NCI-H345 (cell line): ENCODE measurements at regions not wholly inside any gene's neighbourhood (a gene's known extent, or its start where the extent isn't known, plus 50 kb on each side); places are given as distances from the start of the nearest gene placed in this dataset.
"Not testable (repeated sequence)": the region's sequence is repeated elsewhere in the genome, so short reads cannot be mapped to it uniquely, and the experiment has no call there.

ENCODE experiments used
- DNase-seq: peaks from one replicate; lab custom pipeline; 2025; lab: John Stamatoyannopoulos, UW

- no peak for DNase-seq
Measured at GRCh38 chr16:17747081-17747756, 276.5 kb upstream of the XYLT1 start.

- DNase-seq: no peak
Measured at GRCh38 chr16:17744921-17745572, 274.3 kb upstream of the XYLT1 start.

- DNase-seq: no peak
Measured at GRCh38 chr16:17743578-17743977, 272.8 kb upstream of the XYLT1 start.

GRCh38 chr16:17743158-17743557 is 272.4 kb upstream of the XYLT1 start:
- no peak for DNase-seq

- not testable (repeated sequence) for DNase-seq
Measured at GRCh38 chr16:17735099-17735498, 264.3 kb upstream of the XYLT1 start.

GRCh38 chr16:17729820-17730219 is 259.1 kb upstream of the XYLT1 start:
- no peak for DNase-seq

- no peak for DNase-seq
Measured at GRCh38 chr16:17728196-17728595, 257.4 kb upstream of the XYLT1 start.

- DNase-seq: no peak
Measured at GRCh38 chr16:17724242-17724898, 253.6 kb upstream of the XYLT1 start.

- DNase-seq: no peak
Measured at GRCh38 chr16:17723531-17724134, 252.9 kb upstream of the XYLT1 start.

GRCh38 chr16:17718495-17718894 is 247.7 kb upstream of the XYLT1 start:
- no peak for DNase-seq

- no peak for DNase-seq
Measured at GRCh38 chr16:17705847-17706246, 235.1 kb upstream of the XYLT1 start.

GRCh38 chr16:17696616-17697015 is 225.9 kb upstream of the XYLT1 start:
- no peak for DNase-seq

- DNase-seq: no peak
Measured at GRCh38 chr16:17692484-17692883, 221.7 kb upstream of the XYLT1 start.

- no peak for DNase-seq
Measured at GRCh38 chr16:17691899-17692176, 221.1 kb upstream of the XYLT1 start.

- no peak for DNase-seq
Measured at GRCh38 chr16:17691106-17691898, 220.5 kb upstream of the XYLT1 start.

GRCh38 chr16:17685447-17685846 is 214.7 kb upstream of the XYLT1 start:
- no peak for DNase-seq

- no peak for DNase-seq
Measured at GRCh38 chr16:17683281-17683680, 212.5 kb upstream of the XYLT1 start.

GRCh38 chr16:17676171-17676570 is 205.4 kb upstream of the XYLT1 start:
- DNase-seq: no peak

- DNase-seq: no peak
Measured at GRCh38 chr16:17668386-17668785, 197.6 kb upstream of the XYLT1 start.

- DNase-seq: no peak
Measured at GRCh38 chr16:17666293-17666692, 195.5 kb upstream of the XYLT1 start.

GRCh38 chr16:17658881-17659280 is 188.1 kb upstream of the XYLT1 start:
- DNase-seq: no peak

- no peak for DNase-seq
Measured at GRCh38 chr16:17657045-17657444, 186.3 kb upstream of the XYLT1 start.
